ENCODE measurements at regions not wholly inside any gene's neighbourhood (a gene's known extent, or its start where the extent isn't known, plus 50 kb on each side); places are given as distances from the start of the nearest gene placed in this dataset.
"Not testable (repeated sequence)": the region's sequence is repeated elsewhere in the genome, so short reads cannot be mapped to it uniquely, and the experiment has no call there.

GRCh38 chr12:75865315-75865714, 166.3 kb downstream of the PHLDA1 start:
- H3K36me3 ChIP-seq (ENCODE audit: control insufficient read depth, insufficient read depth, low read length) = no peaks in the 10 kb centered on the region
- DNase-seq = no peak
- no CpG with 5 or more reads among the region's 3 CpGs for WGBS (ENCODE audit: insufficient coverage)
- H3K9me3 ChIP-seq (replicated peaks; ENCODE audit: control insufficient read depth, low read depth, low read length) = no peaks in the 10 kb centered on the region
- H3K4me1 ChIP-seq (ENCODE audit: control insufficient read depth, insufficient read depth, low read length) = no peaks in the 10 kb centered on the region
- no peak overlapping the region for H3K4me3 ChIP-seq (ENCODE audit: low read length)
- no peaks in the 10 kb centered on the region for H3K27me3 ChIP-seq (ENCODE audit: control insufficient read depth, insufficient read depth, low read length)
- no peak overlapping the region for H3K27ac ChIP-seq (ENCODE audit: low read length)

- H3K36me3 ChIP-seq (ENCODE audit: control insufficient read depth, insufficient read depth, low read length) = no peaks in the 10 kb centered on the region
- no peaks in the 10 kb centered on the region for H3K9me3 ChIP-seq (replicated peaks; ENCODE audit: control insufficient read depth, low read depth, low read length)
- no peak overlapping the region for H3K27ac ChIP-seq (ENCODE audit: low read length)
- peak; percentile 84 for DNase-seq
- H3K4me1 ChIP-seq (ENCODE audit: control insufficient read depth, insufficient read depth, low read length) = no peaks in the 10 kb centered on the region
- no peaks in the 10 kb centered on the region for H3K27me3 ChIP-seq (ENCODE audit: control insufficient read depth, insufficient read depth, low read length)
- H3K4me3 ChIP-seq (ENCODE audit: low read length) = no peak overlapping the region
Measured at GRCh38 chr12:75864161-75864560, 167.4 kb downstream of the PHLDA1 start.

- H3K27me3 ChIP-seq (ENCODE audit: control insufficient read depth, insufficient read depth, low read length) = no peaks in the 10 kb centered on the region
- H3K27ac ChIP-seq (ENCODE audit: low read length) = no peak overlapping the region
- no peak for DNase-seq
- 50% methylated on average over 3 of the region's 7 CpGs for WGBS (ENCODE audit: insufficient coverage)
- H3K4me1 ChIP-seq (ENCODE audit: control insufficient read depth, insufficient read depth, low read length) = no peaks in the 10 kb centered on the region
- H3K4me3 ChIP-seq (ENCODE audit: low read length) = no peak overlapping the region
- no peaks in the 10 kb centered on the region for H3K9me3 ChIP-seq (replicated peaks; ENCODE audit: control insufficient read depth, low read depth, low read length)
- no peaks in the 10 kb centered on the region for H3K36me3 ChIP-seq (ENCODE audit: control insufficient read depth, insufficient read depth, low read length)
Measured at GRCh38 chr12:75863533-75863932, 168.0 kb downstream of the PHLDA1 start.

GRCh38 chr12:75862692-75863471, 168.7 kb downstream of the PHLDA1 start:
- H3K9me3 ChIP-seq (replicated peaks; ENCODE audit: control insufficient read depth, low read depth, low read length) = no peaks in the 10 kb centered on the region
- H3K4me1 ChIP-seq (ENCODE audit: control insufficient read depth, insufficient read depth, low read length) = no peaks in the 10 kb centered on the region
- H3K36me3 ChIP-seq (ENCODE audit: control insufficient read depth, insufficient read depth, low read length) = no peaks in the 10 kb centered on the region
- no peaks in the 10 kb centered on the region for H3K27me3 ChIP-seq (ENCODE audit: control insufficient read depth, insufficient read depth, low read length)
- no peak for DNase-seq
- no peak overlapping the region for H3K4me3 ChIP-seq (ENCODE audit: low read length)
- no peak overlapping the region for H3K27ac ChIP-seq (ENCODE audit: low read length)
- no CpG with 5 or more reads among the region's 2 CpGs for WGBS (ENCODE audit: insufficient coverage)

GRCh38 chr12:75859868-75860267, 171.7 kb downstream of the PHLDA1 start:
- Histone ChIP-seq H3K4me3 (ENCODE audit: low read length) (no peak overlapping the region), H3K27ac (ENCODE audit: low read length) (no peak overlapping the region), H3K9me3 (replicated peaks; ENCODE audit: control insufficient read depth, low read depth, low read length) (no peaks in the 10 kb centered on the region), H3K4me1 (ENCODE audit: control insufficient read depth, insufficient read depth, low read length) (no peaks in the 10 kb centered on the region), H3K36me3 (ENCODE audit: control insufficient read depth, insufficient read depth, low read length) (no peaks in the 10 kb centered on the region), H3K27me3 (ENCODE audit: control insufficient read depth, insufficient read depth, low read length) (no peaks in the 10 kb centered on the region)
- WGBS (ENCODE audit: insufficient coverage) = 58% methylated on average over 2 of the region's 2 CpGs
- DNase-seq = no peak

- H3K27me3 ChIP-seq (ENCODE audit: control insufficient read depth, insufficient read depth, low read length) = no peaks in the 10 kb centered on the region
- no peaks in the 10 kb centered on the region for H3K36me3 ChIP-seq (ENCODE audit: control insufficient read depth, insufficient read depth, low read length)
- no peak overlapping the region for H3K4me3 ChIP-seq (ENCODE audit: low read length)
- no peak overlapping the region for H3K27ac ChIP-seq (ENCODE audit: low read length)
- WGBS (ENCODE audit: insufficient coverage) = no CpG with 5 or more reads among the region's 1 CpG
- H3K9me3 ChIP-seq (replicated peaks; ENCODE audit: control insufficient read depth, low read depth, low read length) = no peaks in the 10 kb centered on the region
- peaks cover 5% of the 10 kb centered on the region for H3K4me1 ChIP-seq (ENCODE audit: control insufficient read depth, insufficient read depth, low read length)
- DNase-seq = peak; percentile 50
Measured at GRCh38 chr12:75856235-75856634, 175.3 kb downstream of the PHLDA1 start.

GRCh38 chr12:75855360-75855759, 176.2 kb downstream of the PHLDA1 start:
- DNase-seq = no peak
- Histone ChIP-seq H3K27ac (ENCODE audit: low read length) (no peak overlapping the region), H3K4me3 (ENCODE audit: low read length) (no peak overlapping the region)

GRCh38 chr12:75854681-75855309, 176.8 kb downstream of the PHLDA1 start:
- Histone ChIP-seq H3K9me3 (replicated peaks; ENCODE audit: control insufficient read depth, low read depth, low read length) (no peaks in the 10 kb centered on the region), H3K27me3 (ENCODE audit: control insufficient read depth, insufficient read depth, low read length) (no peaks in the 10 kb centered on the region), H3K36me3 (ENCODE audit: control insufficient read depth, insufficient read depth, low read length) (no peaks in the 10 kb centered on the region), H3K4me1 (ENCODE audit: control insufficient read depth, insufficient read depth, low read length) (peaks cover 8% of the 10 kb centered on the region), H3K4me3 (ENCODE audit: low read length) (no peak overlapping the region), H3K27ac (ENCODE audit: low read length) (no peak overlapping the region)
- peak; percentile 75 for DNase-seq
- 60% methylated on average over 1 of the region's 4 CpGs for WGBS (ENCODE audit: insufficient coverage)

More at GRCh38 chr12:75855360-75855759, 176.2 kb downstream of the PHLDA1 start:
- Histone ChIP-seq H3K4me1 (ENCODE audit: control insufficient read depth, insufficient read depth, low read length) (peaks cover 8% of the 10 kb centered on the region), H3K36me3 (ENCODE audit: control insufficient read depth, insufficient read depth, low read length) (no peaks in the 10 kb centered on the region), H3K27me3 (ENCODE audit: control insufficient read depth, insufficient read depth, low read length) (no peaks in the 10 kb centered on the region), H3K9me3 (replicated peaks; ENCODE audit: control insufficient read depth, low read depth, low read length) (no peaks in the 10 kb centered on the region)
- no CpG with 5 or more reads among the region's 2 CpGs for WGBS (ENCODE audit: insufficient coverage)

- H3K36me3 ChIP-seq (ENCODE audit: control insufficient read depth, insufficient read depth, low read length); H3K4me3 ChIP-seq (ENCODE audit: low read length); H3K9me3 ChIP-seq (replicated peaks; ENCODE audit: control insufficient read depth, low read depth, low read length); H3K27me3 ChIP-seq (ENCODE audit: control insufficient read depth, insufficient read depth, low read length); H3K27ac ChIP-seq (ENCODE audit: low read length); DNase-seq: not testable (repeated sequence)
- H3K4me1 ChIP-seq (ENCODE audit: control insufficient read depth, insufficient read depth, low read length) = peaks cover 12% of the 10 kb centered on the region
- WGBS (ENCODE audit: insufficient coverage) = no CpG with 5 or more reads among the region's 5 CpGs
Measured at GRCh38 chr12:75854137-75854536, 177.4 kb downstream of the PHLDA1 start.

GRCh38 chr12:75853626-75854025, 177.9 kb downstream of the PHLDA1 start:
- no peak for DNase-seq
- Histone ChIP-seq H3K4me1 (ENCODE audit: control insufficient read depth, insufficient read depth, low read length) (peaks cover 16% of the 10 kb centered on the region), H3K27me3 (ENCODE audit: control insufficient read depth, insufficient read depth, low read length) (no peaks in the 10 kb centered on the region), H3K27ac (ENCODE audit: low read length) (no peak overlapping the region), H3K4me3 (ENCODE audit: low read length) (no peak overlapping the region), H3K36me3 (ENCODE audit: control insufficient read depth, insufficient read depth, low read length) (no peaks in the 10 kb centered on the region), H3K9me3 (replicated peaks; ENCODE audit: control insufficient read depth, low read depth, low read length) (no peaks in the 10 kb centered on the region)
- whole genome bisulfite sequencing (ENCODE audit: insufficient coverage) = 100% methylated on average over 1 of the region's 2 CpGs
